ENCODE measurements at regions not wholly inside any gene's neighbourhood (a gene's known extent, or its start where the extent isn't known, plus 50 kb on each side); places are given as distances from the start of the nearest gene placed in this dataset.

DNA sequence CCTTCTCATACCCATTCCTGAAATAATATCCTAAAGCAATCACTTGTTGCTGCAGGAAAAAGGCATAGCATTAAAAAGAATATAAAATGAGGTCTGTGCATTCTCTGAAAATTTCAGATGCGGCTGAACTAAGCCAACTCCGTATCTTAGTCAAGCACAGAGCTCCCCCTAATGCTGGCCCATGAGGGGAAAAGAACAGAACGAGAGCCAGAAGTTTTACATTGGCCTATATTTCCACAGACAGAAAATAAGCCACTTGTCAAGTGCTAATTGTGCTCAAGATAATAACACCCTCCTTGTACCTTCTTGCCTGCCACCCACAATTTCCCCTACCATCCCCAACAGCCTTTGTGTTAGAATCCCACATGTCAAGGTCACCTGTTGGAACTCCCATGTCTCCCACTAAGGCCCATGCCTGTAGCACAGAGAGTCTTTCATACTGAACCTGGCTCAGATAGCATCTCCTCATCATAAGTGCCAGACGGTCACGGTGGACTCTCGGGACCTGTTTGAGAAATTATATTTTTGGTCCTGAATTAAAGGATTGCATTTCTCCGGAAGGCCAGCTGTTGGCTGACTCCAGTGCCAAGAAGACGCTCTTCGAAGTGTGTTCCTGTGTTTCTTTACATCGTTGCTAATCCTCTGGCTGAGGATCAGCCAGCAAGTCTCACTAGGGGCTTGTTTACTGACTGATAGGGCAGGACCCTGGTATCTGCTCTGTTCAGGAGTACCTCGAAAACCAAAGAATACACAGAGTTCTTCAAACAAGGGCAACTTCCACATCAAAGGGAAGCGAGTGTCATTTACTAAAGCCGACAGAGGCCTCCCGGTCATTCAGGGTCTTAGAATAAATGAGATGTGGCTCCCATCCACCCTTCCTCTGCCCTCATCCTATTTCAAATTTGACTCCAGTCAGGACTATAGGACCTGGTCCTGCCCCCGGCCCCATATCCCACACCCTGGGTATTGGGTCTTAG lies 183.4 kb upstream of the FBXL4 start:
- no peak for DNase-seq (ENCODE audit: low read depth)
- no peak overlapping the region for H3K4me3 ChIP-seq (ENCODE audit: control insufficient read depth, low read depth, low read length)
- TF ChIP-seq, protein P1, sequence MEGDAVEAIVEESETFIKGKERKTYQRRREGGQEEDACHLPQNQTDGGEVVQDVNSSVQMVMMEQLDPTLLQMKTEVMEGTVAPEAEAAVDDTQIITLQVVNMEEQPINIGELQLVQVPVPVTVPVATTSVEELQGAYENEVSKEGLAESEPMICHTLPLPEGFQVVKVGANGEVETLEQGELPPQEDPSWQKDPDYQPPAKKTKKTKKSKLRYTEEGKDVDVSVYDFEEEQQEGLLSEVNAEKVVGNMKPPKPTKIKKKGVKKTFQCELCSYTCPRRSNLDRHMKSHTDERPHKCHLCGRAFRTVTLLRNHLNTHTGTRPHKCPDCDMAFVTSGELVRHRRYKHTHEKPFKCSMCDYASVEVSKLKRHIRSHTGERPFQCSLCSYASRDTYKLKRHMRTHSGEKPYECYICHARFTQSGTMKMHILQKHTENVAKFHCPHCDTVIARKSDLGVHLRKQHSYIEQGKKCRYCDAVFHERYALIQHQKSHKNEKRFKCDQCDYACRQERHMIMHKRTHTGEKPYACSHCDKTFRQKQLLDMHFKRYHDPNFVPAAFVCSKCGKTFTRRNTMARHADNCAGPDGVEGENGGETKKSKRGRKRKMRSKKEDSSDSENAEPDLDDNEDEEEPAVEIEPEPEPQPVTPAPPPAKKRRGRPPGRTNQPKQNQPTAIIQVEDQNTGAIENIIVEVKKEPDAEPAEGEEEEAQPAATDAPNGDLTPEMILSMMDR (IDR thresholded peaks at IDR 0.05; ENCODE audit: control insufficient read depth, insufficient read depth, low read depth, low read length, missing control alignments) = no peak

- no peak for DNase-seq (ENCODE audit: low read depth)
- H3K4me3 ChIP-seq (ENCODE audit: control insufficient read depth, low read depth, low read length) = no peak overlapping the region
- TF ChIP-seq, protein P1 (IDR thresholded peaks at IDR 0.05; ENCODE audit: control insufficient read depth, insufficient read depth, low read depth, low read length, missing control alignments) = no peak
These were observed 182.1 kb upstream of the FBXL4 start for GRCh38 chr6:99129835-99130234.

DNA sequence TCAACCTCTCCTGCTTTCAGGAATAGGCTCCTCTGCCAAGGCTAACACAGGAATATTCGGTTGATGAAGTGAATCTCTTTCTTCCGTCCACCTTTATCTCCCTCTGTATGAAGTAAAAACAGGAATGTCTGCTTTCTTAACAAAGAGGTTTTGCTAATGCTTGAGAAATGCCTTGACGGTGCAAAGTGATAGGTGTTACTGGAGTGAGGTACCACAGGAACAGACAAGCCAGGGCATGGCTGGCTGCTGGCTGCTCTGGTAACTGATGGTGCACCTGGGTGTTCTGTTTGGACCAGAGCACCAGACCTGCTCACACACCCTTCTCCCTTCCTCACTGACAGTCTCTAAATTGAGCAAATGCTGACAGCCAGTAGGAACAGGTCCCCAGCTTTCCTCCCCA lies 174.0 kb upstream of the FBXL4 start:
- H3K4me3 ChIP-seq (ENCODE audit: control insufficient read depth, low read depth, low read length) = no peak overlapping the region
- DNase-seq (ENCODE audit: low read depth) = no peak
- TF ChIP-seq, protein P1 (IDR thresholded peaks at IDR 0.05; ENCODE audit: control insufficient read depth, insufficient read depth, low read depth, low read length, missing control alignments) = no peak

GRCh38 chr6:99120641-99121040 lies 172.9 kb upstream of the FBXL4 start:
- DNase-seq (ENCODE audit: low read depth) = no peak
- no peak overlapping the region for H3K4me3 ChIP-seq (ENCODE audit: control insufficient read depth, low read depth, low read length)
- TF ChIP-seq, protein P1 (IDR thresholded peaks at IDR 0.05; ENCODE audit: control insufficient read depth, insufficient read depth, low read depth, low read length, missing control alignments) = no peak

DNA sequence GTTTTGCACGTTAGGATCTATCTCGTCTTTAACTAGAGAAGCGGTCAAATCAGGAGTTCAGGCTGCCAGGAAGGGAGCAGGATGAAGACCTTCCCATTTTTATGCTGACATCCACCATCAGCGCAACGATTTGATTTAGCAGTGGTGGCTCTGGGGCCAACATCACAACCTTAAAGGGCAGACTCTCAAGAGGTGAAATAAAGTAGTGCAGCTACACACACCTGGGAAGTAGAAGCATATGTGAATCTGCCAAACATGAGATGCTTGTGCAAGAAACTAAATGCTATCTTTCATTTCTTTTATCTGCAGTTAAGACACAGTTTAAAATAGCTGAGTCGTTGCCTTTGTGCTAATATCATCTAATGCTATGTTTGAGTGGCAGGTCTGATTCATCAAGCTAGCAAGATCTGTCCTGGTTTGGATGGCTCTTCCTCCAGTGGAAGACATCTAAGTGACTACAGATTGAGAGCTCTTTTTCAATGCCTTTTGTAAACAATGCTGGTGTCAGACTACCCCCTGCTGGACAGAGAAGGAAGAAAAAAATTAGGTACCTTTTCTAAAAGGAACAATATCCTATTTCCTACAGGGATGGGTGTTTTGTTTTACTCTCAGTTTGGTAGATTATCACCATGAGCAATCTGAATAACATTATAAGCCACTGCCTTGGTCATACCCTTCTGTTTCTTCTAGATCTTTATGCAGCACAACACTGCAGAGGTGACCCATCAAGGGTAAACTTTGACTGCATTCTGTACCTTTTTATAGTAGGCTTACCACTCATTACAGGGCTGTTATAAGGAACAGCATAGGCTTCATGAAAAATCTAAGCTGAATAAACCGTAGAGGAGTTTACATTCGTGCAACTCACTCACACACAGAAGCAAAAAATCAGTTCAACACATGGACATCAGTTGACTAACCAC lies 171.6 kb upstream of the FBXL4 start:
- peak; percentile 5 for DNase-seq (ENCODE audit: low read depth)
- TF ChIP-seq, protein P1 (IDR thresholded peaks at IDR 0.05; ENCODE audit: control insufficient read depth, insufficient read depth, low read depth, low read length, missing control alignments) = peak; percentile 70
- H3K4me3 ChIP-seq (ENCODE audit: control insufficient read depth, low read depth, low read length) = no peak overlapping the region

DNA sequence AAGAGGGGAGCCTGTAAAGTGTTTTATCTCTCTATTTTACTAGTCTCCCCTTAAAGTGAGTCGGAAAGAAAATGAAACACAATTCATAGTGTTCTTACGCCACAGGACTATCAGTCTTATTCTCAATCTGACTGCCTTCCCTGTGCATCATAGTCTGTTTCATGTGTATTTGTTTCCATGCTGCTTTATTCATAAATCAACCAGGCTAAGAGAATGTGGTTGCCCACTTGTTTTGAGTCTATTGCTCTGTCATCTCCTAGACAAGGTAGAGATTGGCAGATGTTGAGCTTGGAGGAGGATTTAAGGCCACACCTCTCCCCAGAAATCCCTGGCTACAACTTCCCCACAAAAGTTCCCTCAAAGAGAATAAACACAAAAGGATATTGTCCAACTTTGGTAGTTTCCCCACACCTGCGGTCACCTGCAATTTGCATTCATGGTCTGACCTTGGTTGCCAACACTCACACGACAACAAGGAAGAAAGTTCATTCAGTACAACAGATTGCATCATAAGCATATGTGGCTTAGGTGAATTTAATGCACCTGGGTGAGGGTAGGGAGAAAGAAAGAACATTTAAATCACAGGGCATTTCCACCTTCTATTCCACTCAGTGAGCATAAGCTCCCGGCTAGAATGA lies 167.1 kb upstream of the FBXL4 start:
- TF ChIP-seq, protein P1 (IDR thresholded peaks at IDR 0.05; ENCODE audit: control insufficient read depth, insufficient read depth, low read depth, low read length, missing control alignments) = no peak
- no peak for DNase-seq (ENCODE audit: low read depth)
- H3K4me3 ChIP-seq (ENCODE audit: control insufficient read depth, low read depth, low read length) = no peak overlapping the region
